SK-N-SH treated with all-trans-retinoic acid at 6 μM for 48 hours (cell line): ENCODE measurements at regions not wholly inside any gene's neighbourhood (a gene's known extent, or its start where the extent isn't known, plus 50 kb on each side); places are given as distances from the start of the nearest gene placed in this dataset.

Source experiments
- ATAC-seq: fragments of 200-7000 bp; cut with Tn5 transposase; 3 replicates; pipeline ENCODE4 v1.9.1; 2020; ENCODE audit warnings: mild to moderate bottlenecking, moderate library complexity
- ARNTL ChIP-seq: fragments of 450-650 bp; formaldehyde crosslinking; IDR thresholded peaks from 2 replicates; pipeline ENCODE4 v1.5.0; 2020; ENCODE audit warnings: low read depth, mild to moderate bottlenecking, moderate library complexity, borderline replicate concordance
- BACH2 ChIP-seq: fragments of 250-450 bp; sonication (Bioruptor Pico); IDR thresholded peaks from 2 replicates; pipeline ENCODE4 v1.9.0; 2021; ENCODE audit warnings: mild to moderate bottlenecking, borderline replicate concordance
- CREB5 ChIP-seq: fragments of 250-450 bp; sonication (Bioruptor Pico); IDR thresholded peaks from 2 replicates; pipeline ENCODE4 v1.5.1; 2020; ENCODE audit warnings: low read depth, mild to moderate bottlenecking, moderate library complexity
- CSDC2 ChIP-seq: fragments of 250-450 bp; sonication (Bioruptor Pico); IDR thresholded peaks from 2 replicates; pipeline ENCODE4 v1.5.0; 2020; ENCODE audit warnings: mild to moderate bottlenecking, moderate library complexity
- CSRNP3 ChIP-seq: fragments of 250-450 bp; sonication (Bioruptor Pico); IDR thresholded peaks from 2 replicates; pipeline ENCODE4 v1.5.1; 2021; ENCODE audit warnings: mild to moderate bottlenecking, moderate library complexity
- GLIS3 ChIP-seq: fragments of 250-450 bp; sonication (Bioruptor Pico); IDR thresholded peaks from 2 replicates; pipeline ENCODE4 v1.5.0; 2020; ENCODE audit warnings: mild to moderate bottlenecking, moderate library complexity
- PATZ1 ChIP-seq: fragments of 250-450 bp; sonication (Bioruptor Pico); IDR thresholded peaks from 2 replicates; pipeline ENCODE4 v1.8.0; 2020; ENCODE audit warnings: mild to moderate bottlenecking, moderate library complexity, borderline replicate concordance
- PPARA ChIP-seq: fragments of 250-450 bp; sonication (Bioruptor Pico); IDR thresholded peaks from 2 replicates; pipeline ENCODE4 v1.5.0; 2020; ENCODE audit warnings: mild to moderate bottlenecking, borderline replicate concordance
- RARB ChIP-seq: fragments of 250-450 bp; sonication (Bioruptor Pico); IDR thresholded peaks from 2 replicates; pipeline ENCODE4 v1.8.0; 2021; ENCODE audit warnings: mild to moderate bottlenecking, moderate library complexity
- TCF4 ChIP-seq: fragments of 250-450 bp; sonication (Bioruptor Pico); IDR thresholded peaks from 2 replicates; pipeline ENCODE4 v1.8.0; 2021; ENCODE audit warnings: mild to moderate bottlenecking, moderate library complexity, borderline replicate concordance
- TOX ChIP-seq: fragments of 250-450 bp; sonication (Bioruptor Pico); IDR thresholded peaks from 2 replicates; pipeline ENCODE4 v1.8.0; 2021; ENCODE audit warnings: mild to moderate bottlenecking, moderate library complexity, borderline replicate concordance
- TSHZ2 ChIP-seq: fragments of 250-450 bp; sonication (Bioruptor Pico); IDR thresholded peaks from 2 replicates; pipeline ENCODE4 v1.5.0; 2020; ENCODE audit warnings: mild to moderate bottlenecking, moderate library complexity
- ZC3H10 ChIP-seq: fragments of 250-450 bp; sonication (Bioruptor Pico); IDR thresholded peaks from 2 replicates; pipeline ENCODE4 v1.5.1; 2021; ENCODE audit warnings: mild to moderate bottlenecking, moderate library complexity
- ZFP3 ChIP-seq: fragments of 250-450 bp; sonication (Bioruptor Pico); IDR thresholded peaks from 2 replicates; pipeline ENCODE4 v1.5.0; 2020; ENCODE audit warnings: mild to moderate bottlenecking, moderate library complexity
- ZNF70 ChIP-seq: fragments of 450-650 bp; formaldehyde crosslinking; IDR thresholded peaks from 2 replicates; pipeline ENCODE4 v1.5.0; 2020; ENCODE audit warnings: mild to moderate bottlenecking, moderate library complexity
- ZNF8 ChIP-seq: fragments of 450-650 bp; formaldehyde crosslinking; IDR thresholded peaks from 2 replicates; pipeline ENCODE4 v1.5.0; 2020; ENCODE audit warnings: mild to moderate bottlenecking, moderate library complexity
- TF ChIP-seq, protein P1 (sequence below): fragments of 250-450 bp; sonication (Bioruptor Pico); IDR thresholded peaks from 2 replicates; pipeline ENCODE4 v1.8.0; 2021; ENCODE audit warnings: low read depth, mild to moderate bottlenecking, moderate library complexity, borderline replicate concordance

DNA sequence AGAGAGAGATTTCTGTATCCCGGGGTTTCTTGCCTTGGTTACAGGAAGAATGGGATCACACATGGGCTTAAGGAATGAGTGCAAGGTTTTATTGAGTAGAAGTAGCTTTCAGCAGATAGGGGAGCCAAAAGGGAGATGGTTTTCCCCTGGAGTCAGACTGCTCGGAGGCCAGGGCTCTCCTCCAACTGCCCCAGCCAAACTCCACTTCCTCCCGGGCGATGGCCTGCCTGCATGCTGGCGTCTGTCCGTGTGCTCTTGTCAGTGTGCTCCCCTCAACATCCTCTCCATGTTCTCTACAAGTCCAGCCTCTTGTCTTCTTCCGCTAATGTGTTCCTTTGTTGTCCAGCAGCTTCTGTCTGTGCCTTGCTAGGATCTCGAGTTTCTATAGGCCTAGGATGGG, 421.3 kb upstream of the ADGRL2 start (continued):
- TF ChIP-seq TSHZ2 (CRISPR knock-in tag), result no peak

GRCh38 chr1:81377406-81377805, 423.3 kb upstream of the ADGRL2 start:
- no peak for ATAC-seq
- TF ChIP-seq, protein P1, sequence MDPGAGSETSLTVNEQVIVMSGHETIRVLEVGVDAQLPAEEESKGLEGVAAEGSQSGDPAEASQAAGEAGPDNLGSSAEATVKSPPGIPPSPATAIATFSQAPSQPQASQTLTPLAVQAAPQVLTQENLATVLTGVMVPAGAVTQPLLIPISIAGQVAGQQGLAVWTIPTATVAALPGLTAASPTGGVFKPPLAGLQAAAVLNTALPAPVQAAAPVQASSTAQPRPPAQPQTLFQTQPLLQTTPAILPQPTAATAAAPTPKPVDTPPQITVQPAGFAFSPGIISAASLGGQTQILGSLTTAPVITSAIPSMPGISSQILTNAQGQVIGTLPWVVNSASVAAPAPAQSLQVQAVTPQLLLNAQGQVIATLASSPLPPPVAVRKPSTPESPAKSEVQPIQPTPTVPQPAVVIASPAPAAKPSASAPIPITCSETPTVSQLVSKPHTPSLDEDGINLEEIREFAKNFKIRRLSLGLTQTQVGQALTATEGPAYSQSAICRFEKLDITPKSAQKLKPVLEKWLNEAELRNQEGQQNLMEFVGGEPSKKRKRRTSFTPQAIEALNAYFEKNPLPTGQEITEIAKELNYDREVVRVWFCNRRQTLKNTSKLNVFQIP, result no peak
- TF ChIP-seq CSDC2, result no peak
- no peak for TF ChIP-seq BACH2 (CRISPR knock-in tag)
- TF ChIP-seq ZFP3 (CRISPR knock-in tag), result no peak
- TF ChIP-seq PPARA (CRISPR knock-in tag), result no peak
- TF ChIP-seq RARB (CRISPR knock-in tag), result no peak
- no peak for TF ChIP-seq ARNTL (CRISPR knock-in tag)
- no peak for TF ChIP-seq ZNF70 (CRISPR knock-in tag)
- no peak for TF ChIP-seq GLIS3 (CRISPR knock-in tag)

DNA sequence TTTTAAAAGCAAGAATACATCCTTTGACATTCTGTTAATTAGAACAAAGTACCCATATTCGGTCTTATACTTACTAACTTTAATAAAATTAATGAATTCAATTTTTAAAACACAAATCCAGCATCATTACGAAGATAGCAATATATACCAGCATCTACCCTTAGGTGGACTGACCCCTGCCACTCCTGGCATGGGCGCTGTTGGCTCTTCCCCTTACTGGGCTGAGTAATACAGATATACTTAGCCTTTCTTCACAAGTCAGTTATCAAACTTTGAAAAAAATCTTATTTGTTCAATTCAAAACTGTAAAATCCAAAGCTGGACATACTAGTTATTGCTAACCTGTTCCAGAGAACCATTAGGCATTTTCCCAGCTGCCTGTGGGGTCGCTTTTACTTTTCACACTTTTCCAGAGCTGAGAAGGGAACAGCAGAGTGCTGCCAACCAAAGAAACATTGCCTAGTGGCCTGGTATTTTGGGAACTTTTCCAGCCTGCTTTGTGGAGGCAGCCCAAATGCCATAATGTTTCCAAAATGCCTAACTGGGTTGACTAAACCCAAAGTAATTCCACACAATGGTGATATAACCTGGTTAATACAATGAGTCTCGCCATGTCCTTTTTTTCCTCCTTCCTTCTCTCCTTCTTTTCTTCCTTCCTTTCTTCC, 424.7 kb upstream of the ADGRL2 start:
- no peak for ATAC-seq
- no peak for TF ChIP-seq CSRNP3 (CRISPR knock-in tag)
- TF ChIP-seq ZFP3 (CRISPR knock-in tag), result no peak
- TF ChIP-seq ZNF70 (CRISPR knock-in tag), result no peak
- TF ChIP-seq PATZ1, result no peak
- no peak for TF ChIP-seq ZNF8 (CRISPR knock-in tag)
- TF ChIP-seq BACH2 (CRISPR knock-in tag), result no peak
- no peak for TF ChIP-seq TOX (CRISPR knock-in tag)
- TF ChIP-seq PPARA (CRISPR knock-in tag), result no peak
- no peak for TF ChIP-seq TCF4
- TF ChIP-seq TSHZ2 (CRISPR knock-in tag), result no peak
- TF ChIP-seq ZC3H10 (CRISPR knock-in tag), result no peak
- TF ChIP-seq ARNTL (CRISPR knock-in tag), result no peak
- TF ChIP-seq CREB5 (CRISPR knock-in tag), result no peak
